ENCODE measurements at regions not wholly inside any gene's neighbourhood (a gene's known extent, or its start where the extent isn't known, plus 50 kb on each side); places are given as distances from the start of the nearest gene placed in this dataset.
"Not testable (repeated sequence)": the region's sequence is repeated elsewhere in the genome, so short reads cannot be mapped to it uniquely, and the experiment has no call there.

DNA sequence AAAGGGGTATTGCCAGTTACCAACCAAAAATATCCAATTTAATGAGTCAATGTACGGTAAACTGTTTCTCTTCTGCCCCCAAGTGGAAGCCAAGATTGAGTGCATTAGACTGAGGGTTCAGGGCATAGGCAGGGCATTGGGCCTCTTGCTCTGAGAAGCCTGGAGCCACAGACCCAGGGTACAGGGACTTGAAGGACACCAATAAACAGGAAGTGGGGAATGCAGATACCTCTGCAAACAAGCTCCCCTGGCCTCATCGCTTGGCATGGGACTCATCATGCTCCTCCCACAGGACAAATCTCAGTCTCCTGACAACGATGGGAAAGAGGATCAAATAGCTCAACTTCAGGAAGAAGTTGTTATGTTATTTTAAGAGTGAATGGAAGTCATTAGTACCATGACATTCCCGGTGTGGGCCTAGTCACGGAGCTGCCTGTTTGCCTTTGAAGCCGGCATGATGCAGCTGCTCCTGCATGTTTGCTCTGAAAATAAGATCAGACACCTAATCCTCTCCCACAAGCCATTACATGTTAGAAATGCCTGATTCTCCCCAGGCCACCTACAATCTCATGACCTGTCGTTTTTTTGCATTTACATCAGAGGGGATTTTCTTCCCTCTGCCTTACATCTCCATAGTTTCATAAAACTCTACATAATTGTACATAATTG lies 224.2 kb downstream of the RCHY1 start:
- peaks cover 0 to 3% of the 10 kb centered on the region in 2 donors for H3K4me1 ChIP-seq (ENCODE audit: control insufficient read depth in 1 of 2, insufficient read depth in 2 of 2, low read length in 2 of 2)
- H3K9ac ChIP-seq (ENCODE audit: low read depth in 1 of 2, low read length in 2 of 2) = no peak overlapping the region
- H3K36me3 ChIP-seq (ENCODE audit: control insufficient read depth in 1 of 2, insufficient read depth in 2 of 2, low read length in 2 of 2) = no peaks in the 10 kb centered on the region
- no peaks in the 10 kb centered on the region for H3K9me3 ChIP-seq (ENCODE audit: control insufficient read depth in 1 of 2, low read length in 2 of 2)
- H3K27ac ChIP-seq (ENCODE audit: low read depth, low read length) = no peak overlapping the region
- H3K4me3 ChIP-seq (ENCODE audit: low read depth in 1 of 2, low read length in 2 of 2) = no peak overlapping the region
- no peaks in the 10 kb centered on the region for H3K27me3 ChIP-seq (ENCODE audit: control insufficient read depth in 1 of 2, insufficient read depth in 2 of 2, low read length in 2 of 2)

DNA sequence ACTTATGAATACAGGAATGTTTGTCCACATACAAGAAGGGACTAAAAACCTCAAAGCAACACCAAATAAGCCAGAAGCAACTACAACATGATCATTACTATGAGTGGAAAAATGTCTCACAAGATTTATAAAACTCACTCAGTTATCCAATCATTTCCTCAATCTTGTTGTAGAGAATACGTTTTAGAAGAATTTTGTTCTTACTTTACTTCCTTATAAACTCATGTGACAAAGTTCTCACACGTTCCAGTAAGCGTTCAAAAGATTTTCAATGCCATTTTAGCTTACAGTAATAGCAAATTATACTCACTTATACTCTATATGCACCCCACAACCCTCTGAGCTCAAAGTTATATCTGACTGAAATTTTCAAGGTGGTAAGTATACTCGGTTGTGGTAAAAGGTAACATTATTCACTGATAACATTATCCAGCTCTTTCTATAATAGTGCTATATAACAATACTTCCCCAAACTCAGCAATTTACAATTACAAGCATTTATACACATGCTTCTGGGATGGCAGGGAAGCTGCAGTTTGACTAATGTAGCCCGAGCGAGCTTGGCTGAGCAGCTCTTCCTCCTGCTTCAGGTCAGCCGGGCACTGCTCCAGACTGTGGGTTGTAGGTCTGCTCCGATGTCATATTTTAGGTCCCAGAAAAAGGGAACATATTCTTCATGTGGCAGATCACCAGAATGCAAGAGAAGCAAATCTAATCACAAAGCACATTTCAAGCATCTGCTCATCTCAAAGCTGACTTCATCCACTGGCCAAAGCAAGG lies 226.3 kb downstream of the RCHY1 start:
- H3K9ac ChIP-seq (ENCODE audit: low read depth in 1 of 2, low read length in 2 of 2) = no peak overlapping the region
- no peaks in the 10 kb centered on the region for H3K27me3 ChIP-seq (ENCODE audit: control insufficient read depth in 1 of 2, insufficient read depth in 2 of 2, low read length in 2 of 2)
- H3K27ac ChIP-seq (ENCODE audit: low read depth, low read length) = no peak overlapping the region
- H3K36me3 ChIP-seq (ENCODE audit: control insufficient read depth in 1 of 2, insufficient read depth in 2 of 2, low read length in 2 of 2) = no peaks in the 10 kb centered on the region
- H3K4me1 ChIP-seq (ENCODE audit: control insufficient read depth in 1 of 2, insufficient read depth in 2 of 2, low read length in 2 of 2) = peaks cover 0 to 3% of the 10 kb centered on the region in 2 donors
- H3K4me3 ChIP-seq (ENCODE audit: low read depth in 1 of 2, low read length in 2 of 2) = no peak overlapping the region
- H3K9me3 ChIP-seq (ENCODE audit: control insufficient read depth in 1 of 2, low read length in 2 of 2) = no peaks in the 10 kb centered on the region

DNA sequence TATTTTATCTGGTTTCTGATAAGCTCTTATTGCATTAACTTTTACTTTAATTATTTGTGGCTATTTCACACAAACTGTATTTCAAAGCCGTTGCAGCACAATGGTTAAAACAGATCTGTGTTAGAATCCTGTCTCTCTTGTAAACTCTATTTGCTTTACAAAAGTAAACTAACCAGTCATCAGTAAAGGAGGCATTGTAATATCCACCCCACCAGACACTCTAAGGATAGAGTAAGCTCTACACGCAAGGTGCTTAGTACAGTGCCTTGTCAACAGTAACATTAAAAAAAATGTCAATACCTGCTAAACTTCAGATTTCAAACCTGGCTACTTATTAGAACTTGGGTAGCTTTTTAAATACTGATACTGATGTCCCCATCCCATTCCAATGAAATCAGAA lies 228.4 kb downstream of the RCHY1 start:
- no peak overlapping the region for H3K27ac ChIP-seq (ENCODE audit: low read depth, low read length)
- no peaks in the 10 kb centered on the region for H3K9me3 ChIP-seq (ENCODE audit: control insufficient read depth in 1 of 2, low read length in 2 of 2)
- no peak overlapping the region for H3K9ac ChIP-seq (ENCODE audit: low read depth in 1 of 2, low read length in 2 of 2)
- H3K27me3 ChIP-seq (ENCODE audit: control insufficient read depth in 1 of 2, insufficient read depth in 2 of 2, low read length in 2 of 2) = no peaks in the 10 kb centered on the region
- peaks cover 0 to 3% of the 10 kb centered on the region in 2 donors for H3K4me1 ChIP-seq (ENCODE audit: control insufficient read depth in 1 of 2, insufficient read depth in 2 of 2, low read length in 2 of 2)
- H3K36me3 ChIP-seq (ENCODE audit: control insufficient read depth in 1 of 2, insufficient read depth in 2 of 2, low read length in 2 of 2) = no peaks in the 10 kb centered on the region
- H3K4me3 ChIP-seq (ENCODE audit: low read depth in 1 of 2, low read length in 2 of 2) = no peak overlapping the region

DNA sequence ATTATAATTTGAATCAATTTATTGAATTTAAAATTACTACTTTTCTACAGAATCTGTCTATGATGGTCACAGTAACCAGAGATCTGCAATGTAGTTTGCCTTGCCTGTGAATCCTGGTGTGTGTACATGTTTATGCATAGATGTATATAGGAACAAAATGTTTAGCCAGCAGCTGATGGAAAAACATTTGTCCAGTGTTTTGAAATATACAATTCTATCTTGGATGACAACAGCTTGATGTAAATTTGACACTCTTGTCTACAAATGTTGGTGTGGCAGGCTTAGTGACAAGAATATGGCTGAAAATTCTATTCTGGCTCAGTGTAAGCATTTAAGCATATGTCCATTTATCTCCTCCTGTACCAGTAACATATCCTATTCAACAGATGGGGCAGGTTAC lies 229.4 kb downstream of the RCHY1 start:
- Histone ChIP-seq H3K9me3 (ENCODE audit: control insufficient read depth in 1 of 2, low read length in 2 of 2) (no peaks in the 10 kb centered on the region), H3K4me3 (ENCODE audit: low read depth in 1 of 2, low read length in 2 of 2) (no peak overlapping the region), H3K27me3 (ENCODE audit: control insufficient read depth in 1 of 2, insufficient read depth in 2 of 2, low read length in 2 of 2) (no peaks in the 10 kb centered on the region), H3K9ac (ENCODE audit: low read depth in 1 of 2, low read length in 2 of 2) (no peak overlapping the region), H3K27ac (ENCODE audit: low read depth, low read length) (no peak overlapping the region), H3K36me3 (ENCODE audit: control insufficient read depth in 1 of 2, insufficient read depth in 2 of 2, low read length in 2 of 2) (no peaks in the 10 kb centered on the region), H3K4me1 (ENCODE audit: control insufficient read depth in 1 of 2, insufficient read depth in 2 of 2, low read length in 2 of 2) (peaks cover 0 to 3% of the 10 kb centered on the region in 2 donors)

DNA sequence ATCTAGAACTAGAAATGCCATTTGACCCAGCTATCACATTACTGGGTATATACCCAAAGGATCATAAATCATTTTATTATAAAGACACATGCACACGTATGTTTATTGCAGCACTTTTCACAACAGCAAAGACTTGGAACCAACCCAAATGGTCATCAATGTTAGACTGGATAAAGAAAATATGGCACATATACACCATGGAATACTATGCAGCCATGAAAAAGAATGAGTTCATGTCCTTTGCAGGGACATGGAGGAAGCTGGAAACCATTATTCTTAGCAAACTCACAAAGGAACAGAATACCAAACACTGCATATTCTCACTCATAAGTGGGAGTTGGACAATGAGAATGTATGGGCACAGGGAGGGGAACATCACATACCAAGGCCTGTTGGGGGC lies 233.7 kb downstream of the RCHY1 start:
- not testable (repeated sequence) for H3K4me3 ChIP-seq (ENCODE audit: low read depth in 1 of 2, low read length in 2 of 2); H3K27ac ChIP-seq (ENCODE audit: low read depth, low read length); H3K9ac ChIP-seq (ENCODE audit: low read depth in 1 of 2, low read length in 2 of 2); H3K9me3 ChIP-seq (ENCODE audit: control insufficient read depth in 1 of 2, low read length in 2 of 2); H3K36me3 ChIP-seq (ENCODE audit: control insufficient read depth in 1 of 2, insufficient read depth in 2 of 2, low read length in 2 of 2); H3K4me1 ChIP-seq (ENCODE audit: control insufficient read depth in 1 of 2, insufficient read depth in 2 of 2, low read length in 2 of 2); H3K27me3 ChIP-seq (ENCODE audit: control insufficient read depth in 1 of 2, insufficient read depth in 2 of 2, low read length in 2 of 2)

DNA sequence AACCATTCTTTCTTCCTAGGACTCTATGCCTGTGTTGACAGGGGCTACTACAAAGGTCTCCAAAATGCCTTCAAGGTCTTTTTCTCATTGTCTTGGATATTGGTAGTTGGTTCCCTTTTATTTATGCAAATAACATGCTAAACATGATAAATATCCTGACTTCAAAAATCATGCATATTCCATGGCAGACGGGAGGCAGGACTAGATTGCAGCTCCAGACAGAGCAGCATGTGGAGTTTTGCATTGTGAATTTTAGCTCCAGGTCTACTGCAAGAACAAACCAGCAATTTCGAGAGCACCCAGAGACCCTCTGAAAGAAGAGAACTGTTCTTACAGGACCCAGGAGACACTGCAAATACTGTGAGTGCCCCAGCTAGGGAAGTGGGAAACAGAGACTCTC lies 254.9 kb downstream of the RCHY1 start:
- Histone ChIP-seq H3K27ac (ENCODE audit: low read depth, low read length) (no peak overlapping the region), H3K9me3 (ENCODE audit: control insufficient read depth in 1 of 2, low read length in 2 of 2) (no peaks in the 10 kb centered on the region), H3K4me3 (ENCODE audit: low read depth in 1 of 2, low read length in 2 of 2) (no peak overlapping the region), H3K9ac (ENCODE audit: low read depth in 1 of 2, low read length in 2 of 2) (no peak overlapping the region), H3K27me3 (ENCODE audit: control insufficient read depth in 1 of 2, insufficient read depth in 2 of 2, low read length in 2 of 2) (no peaks in the 10 kb centered on the region), H3K36me3 (ENCODE audit: control insufficient read depth in 1 of 2, insufficient read depth in 2 of 2, low read length in 2 of 2) (no peaks in the 10 kb centered on the region), H3K4me1 (ENCODE audit: control insufficient read depth in 1 of 2, insufficient read depth in 2 of 2, low read length in 2 of 2) (no peaks in the 10 kb centered on the region)

DNA sequence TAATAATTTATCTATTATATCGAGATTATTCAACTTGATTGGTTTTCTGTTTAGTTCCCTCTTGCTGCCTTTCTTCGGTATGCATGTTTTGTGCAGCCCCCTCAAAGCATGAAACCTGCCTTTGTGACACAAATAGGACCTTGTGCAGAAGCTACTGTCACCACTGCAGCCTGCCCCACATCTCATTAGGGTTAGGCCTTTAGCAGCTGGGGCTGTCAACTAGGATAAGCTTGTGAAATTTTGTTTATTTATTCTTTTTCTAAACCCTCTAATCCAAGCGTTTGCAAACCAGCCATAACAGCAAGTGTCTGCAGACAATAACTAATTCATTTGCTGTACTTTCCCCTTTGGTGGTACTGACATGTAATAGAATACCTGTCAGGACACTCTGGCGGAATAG lies 258.9 kb downstream of the RCHY1 start:
- H3K9ac ChIP-seq (ENCODE audit: low read depth in 1 of 2, low read length in 2 of 2) = no peak overlapping the region
- no peak overlapping the region for H3K27ac ChIP-seq (ENCODE audit: low read depth, low read length)
- H3K4me3 ChIP-seq (ENCODE audit: low read depth in 1 of 2, low read length in 2 of 2) = no peak overlapping the region
- no peaks in the 10 kb centered on the region for H3K9me3 ChIP-seq (ENCODE audit: control insufficient read depth in 1 of 2, low read length in 2 of 2)
- no peaks in the 10 kb centered on the region for H3K36me3 ChIP-seq (ENCODE audit: control insufficient read depth in 1 of 2, insufficient read depth in 2 of 2, low read length in 2 of 2)
- no peaks in the 10 kb centered on the region for H3K4me1 ChIP-seq (ENCODE audit: control insufficient read depth in 1 of 2, insufficient read depth in 2 of 2, low read length in 2 of 2)
- no peaks in the 10 kb centered on the region for H3K27me3 ChIP-seq (ENCODE audit: control insufficient read depth in 1 of 2, insufficient read depth in 2 of 2, low read length in 2 of 2)

DNA sequence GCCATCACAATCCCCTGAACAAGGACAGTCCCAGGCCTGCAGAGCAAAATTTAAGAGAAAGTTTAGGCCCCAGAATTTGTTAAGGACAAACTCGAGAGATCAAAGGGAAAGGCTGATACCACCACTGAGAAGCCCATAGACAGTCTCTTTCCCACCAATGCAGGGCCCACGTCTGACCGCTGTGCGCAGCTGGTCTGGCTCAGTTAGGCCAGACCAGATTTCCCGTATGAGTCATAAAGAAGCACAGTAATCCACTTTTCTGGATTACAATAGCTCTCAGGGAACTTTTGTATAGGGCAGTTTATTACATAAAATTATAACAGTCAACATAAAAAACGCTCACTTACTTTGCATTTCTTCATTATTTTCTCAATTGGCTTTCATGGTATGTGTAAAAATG lies 259.5 kb downstream of the RCHY1 start:
- Histone ChIP-seq H3K36me3 (ENCODE audit: control insufficient read depth in 1 of 2, insufficient read depth in 2 of 2, low read length in 2 of 2) (no peaks in the 10 kb centered on the region), H3K27ac (ENCODE audit: low read depth, low read length) (no peak overlapping the region), H3K27me3 (ENCODE audit: control insufficient read depth in 1 of 2, insufficient read depth in 2 of 2, low read length in 2 of 2) (no peaks in the 10 kb centered on the region), H3K9me3 (ENCODE audit: control insufficient read depth in 1 of 2, low read length in 2 of 2) (no peaks in the 10 kb centered on the region), H3K9ac (ENCODE audit: low read depth in 1 of 2, low read length in 2 of 2) (no peak overlapping the region), H3K4me1 (ENCODE audit: control insufficient read depth in 1 of 2, insufficient read depth in 2 of 2, low read length in 2 of 2) (no peaks in the 10 kb centered on the region), H3K4me3 (ENCODE audit: low read depth in 1 of 2, low read length in 2 of 2) (no peak overlapping the region)

DNA sequence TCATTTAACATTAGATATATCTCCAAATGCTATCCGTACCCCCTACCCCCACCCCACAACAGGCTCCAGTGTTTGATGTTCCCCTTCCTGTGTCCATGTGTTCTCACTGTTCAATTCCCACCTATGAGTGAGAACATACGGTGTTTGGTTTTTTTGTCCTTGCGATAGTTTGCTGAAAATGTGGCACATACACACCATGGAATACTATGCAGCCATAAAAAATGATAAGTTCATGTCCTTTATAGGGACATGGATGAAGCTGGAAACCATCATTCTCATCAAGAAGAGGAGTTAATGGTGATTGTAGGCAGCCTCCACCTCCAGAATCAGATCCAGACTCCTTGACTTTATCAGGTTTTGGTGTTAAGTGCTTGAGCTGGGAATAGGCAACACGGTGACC lies 261.1 kb downstream of the RCHY1 start:
- H3K27me3 ChIP-seq (ENCODE audit: control insufficient read depth in 1 of 2, insufficient read depth in 2 of 2, low read length in 2 of 2); H3K4me1 ChIP-seq (ENCODE audit: control insufficient read depth in 1 of 2, insufficient read depth in 2 of 2, low read length in 2 of 2); H3K9ac ChIP-seq (ENCODE audit: low read depth in 1 of 2, low read length in 2 of 2); H3K9me3 ChIP-seq (ENCODE audit: control insufficient read depth in 1 of 2, low read length in 2 of 2); H3K4me3 ChIP-seq (ENCODE audit: low read depth in 1 of 2, low read length in 2 of 2); H3K27ac ChIP-seq (ENCODE audit: low read depth, low read length); H3K36me3 ChIP-seq (ENCODE audit: control insufficient read depth in 1 of 2, insufficient read depth in 2 of 2, low read length in 2 of 2): not testable (repeated sequence)

DNA sequence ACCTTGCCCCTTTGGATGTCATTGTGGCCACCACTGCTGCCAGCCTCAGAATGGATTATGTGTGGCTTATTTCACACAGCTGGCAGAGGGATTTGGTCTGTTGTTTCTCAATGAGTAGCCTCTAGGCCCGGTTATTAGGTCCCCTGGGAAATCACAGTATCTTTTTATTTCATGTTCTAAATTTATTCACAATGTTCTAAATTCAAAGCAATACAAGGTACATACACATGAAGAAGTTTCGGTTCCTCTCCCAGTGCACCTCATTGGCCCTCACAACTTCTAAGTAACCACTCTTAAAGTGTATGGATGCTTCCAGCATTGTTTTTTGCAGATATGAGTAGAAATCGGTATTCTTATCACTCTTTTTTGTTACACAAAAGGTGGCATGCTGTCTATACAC lies 262.7 kb downstream of the RCHY1 start:
- H3K9ac ChIP-seq (ENCODE audit: low read depth in 1 of 2, low read length in 2 of 2) = no peak overlapping the region
- H3K9me3 ChIP-seq (ENCODE audit: control insufficient read depth in 1 of 2, low read length in 2 of 2) = no peaks in the 10 kb centered on the region
- no peaks in the 10 kb centered on the region for H3K4me1 ChIP-seq (ENCODE audit: control insufficient read depth in 1 of 2, insufficient read depth in 2 of 2, low read length in 2 of 2)

More for the DNA sequence above, 262.7 kb downstream of the RCHY1 start:
- no peaks in the 10 kb centered on the region for H3K27me3 ChIP-seq (ENCODE audit: control insufficient read depth in 1 of 2, insufficient read depth in 2 of 2, low read length in 2 of 2)
- no peak overlapping the region for H3K27ac ChIP-seq (ENCODE audit: low read depth, low read length)
- H3K36me3 ChIP-seq (ENCODE audit: control insufficient read depth in 1 of 2, insufficient read depth in 2 of 2, low read length in 2 of 2) = no peaks in the 10 kb centered on the region
- H3K4me3 ChIP-seq (ENCODE audit: low read depth in 1 of 2, low read length in 2 of 2) = no peak overlapping the region

All from duodenal mucosa (tissue), 2 donors.